ENCODE measurements at regions not wholly inside any gene's neighbourhood (a gene's known extent, or its start where the extent isn't known, plus 50 kb on each side); places are given as distances from the start of the nearest gene placed in this dataset.

GRCh38 chr18:60069145-60069544 is 169.3 kb downstream of the PMAIP1 start:
- TF ChIP-seq CTCF (IDR thresholded peaks at IDR 0.05): no peak
- TF ChIP-seq POLR2A (IDR thresholded peaks at IDR 0.05): no peak

Measured in heart left ventricle (tissue), 13 donors.